BJ (cell line): ENCODE measurements at regions not wholly inside any gene's neighbourhood (a gene's known extent, or its start where the extent isn't known, plus 50 kb on each side); places are given as distances from the start of the nearest gene placed in this dataset.

ENCODE experiments used
- CTCF ChIA-PET: fragments of 350-600 bp; formaldehyde crosslinking; extraction: SDS; loops from one replicate; lab custom pipeline; 2021; ENCODE audit warnings: antibody characterized with exemption, inconsistent platforms; lab: Yijun Ruan, JAX
- POLR2A ChIA-PET: fragments of 300-600 bp; sonication (Branson Sonifier 250); formaldehyde crosslinking; extraction: SDS; loops from one replicate; lab custom pipeline; 2021; ENCODE audit warnings: antibody characterized with exemption; lab: Charles Lee
- DNase-seq: peaks from one replicate; pipeline ENCODE4 v3.0.0-alpha.2; 2011; ENCODE audit warnings: low read depth
- H3K27me3 ChIP-seq: 2 replicates; pipeline ENCODE4 v1.6.0; 2011; ENCODE audit warnings: low read length; ENCODE audit not compliant: control insufficient read depth, insufficient read depth
- H3K36me3 ChIP-seq: 2 replicates; pipeline ENCODE4 v1.5.1; 2011; ENCODE audit warnings: low read length; ENCODE audit not compliant: control insufficient read depth, insufficient read depth
- H3K4me3 ChIP-seq: 2 replicates; pipeline ENCODE4 v1.5.1; 2011; ENCODE audit warnings: low read depth, mild to moderate bottlenecking, control low read depth, low read length
- CTCF ChIP-seq: IDR thresholded peaks from 2 replicates; pipeline ENCODE4 v1.5.1; 2011; ENCODE audit warnings: low read depth, mild to moderate bottlenecking, control low read depth, inconsistent platforms, low read length, moderate library complexity; ENCODE audit not compliant: insufficient read depth

GRCh38 chr18:27839141-27839540 is 337.8 kb downstream of the CDH2 start:
- POLR2A ChIA-PET, result interaction anchor here (0.5 to 0.6 kb wide), 2 partner anchors 165 to 314 kb away, joined by 3 read pairs; no protein-coding TSS in a partner anchor
- CTCF ChIA-PET, result interaction anchor here (0.9 kb wide), 1 partner anchor 131 kb away, joined by 3 read pairs; no protein-coding TSS in a partner anchor
- DNase-seq, result peak; percentile 29

GRCh38 chr18:27838225-27838624 is 338.7 kb downstream of the CDH2 start:
- no peaks in the 10 kb centered on the region for H3K36me3 ChIP-seq
- no peak for DNase-seq
- TF ChIP-seq CTCF, result no peak
- CTCF ChIA-PET, result no interaction called here
- POLR2A ChIA-PET, result no interaction called here
- peaks cover 3% of the 10 kb centered on the region; the same call in 1 of the 2 replicates for H3K27me3 ChIP-seq
- no peak overlapping the region for H3K4me3 ChIP-seq

More at GRCh38 chr18:27839141-27839540, 337.8 kb downstream of the CDH2 start:
- H3K27me3 ChIP-seq, result no peaks in the 10 kb centered on the region
- TF ChIP-seq CTCF, result no peak
- no peaks in the 10 kb centered on the region for H3K36me3 ChIP-seq
- H3K4me3 ChIP-seq, result no peak overlapping the region

- no peaks in the 10 kb centered on the region for H3K36me3 ChIP-seq
- no peak for TF ChIP-seq CTCF
- no peak for DNase-seq
- ChIA-PET POLR2A (no interaction called here), CTCF (no interaction called here)
- no peak overlapping the region for H3K4me3 ChIP-seq
- no peaks in the 10 kb centered on the region; the same call in 1 of the 2 replicates for H3K27me3 ChIP-seq
These were observed 350.8 kb downstream of the CDH2 start for GRCh38 chr18:27826101-27826500.

GRCh38 chr18:27825689-27826088 is 351.2 kb downstream of the CDH2 start:
- no peak for DNase-seq
- CTCF ChIA-PET, result no interaction called here
- no peaks in the 10 kb centered on the region for H3K36me3 ChIP-seq
- no peak overlapping the region for H3K4me3 ChIP-seq
- POLR2A ChIA-PET, result no interaction called here
- no peak for TF ChIP-seq CTCF
- no peaks in the 10 kb centered on the region; the same call in 1 of the 2 replicates for H3K27me3 ChIP-seq

GRCh38 chr18:27824841-27825681 is 351.9 kb downstream of the CDH2 start:
- no peak overlapping the region for H3K4me3 ChIP-seq
- no peak for DNase-seq
- CTCF ChIA-PET, result no interaction called here
- no peaks in the 10 kb centered on the region; the same call in 1 of the 2 replicates for H3K27me3 ChIP-seq
- POLR2A ChIA-PET, result no interaction called here
- H3K36me3 ChIP-seq, result no peaks in the 10 kb centered on the region
- TF ChIP-seq CTCF, result no peak
